ENCODE measurements at regions not wholly inside any gene's neighbourhood (a gene's known extent, or its start where the extent isn't known, plus 50 kb on each side); places are given as distances from the start of the nearest gene placed in this dataset.

GRCh38 chr10:83824099-83824498 is 315.2 kb upstream of the GHITM start:
- Histone ChIP-seq H3K27ac (ENCODE audit: low read depth, low read length) (no peak overlapping the region), H3K79me2 (ENCODE audit: insufficient read depth, low read length) (no peaks in the 10 kb centered on the region), H2AFZ (ENCODE audit: low read depth, low read length) (no peak overlapping the region), H3K4me2 (ENCODE audit: low read length) (no peak overlapping the region), H3K36me3 (ENCODE audit: insufficient read depth, low read length) (no peaks in the 10 kb centered on the region), H3K4me1 (ENCODE audit: insufficient read depth, low read length) (no peaks in the 10 kb centered on the region), H3K4me3 (ENCODE audit: insufficient read depth, low read depth, low read length) (no peak overlapping the region), H3K9me3 (ENCODE audit: insufficient read depth, low read depth, low read length) (no peaks in the 10 kb centered on the region), H3K27me3 (ENCODE audit: insufficient read depth, low read length) (no peaks in the 10 kb centered on the region), H4K20me1 (ENCODE audit: insufficient read depth, low read length) (no peaks in the 10 kb centered on the region), H3K9ac (ENCODE audit: low read length) (no peak overlapping the region)
- Mint-ChIP-seq H3K36me3 (ENCODE audit: low read depth, unreplicated experiment) (no peaks in the 10 kb centered on the region), H3K27me3 (ENCODE audit: low read depth, unreplicated experiment) (peaks cover 16% of the 10 kb centered on the region), H3K27ac (ENCODE audit: unreplicated experiment) (no peak overlapping the region), H3K4me3 (ENCODE audit: unreplicated experiment) (no peak overlapping the region), H3K4me1 (ENCODE audit: low read depth, unreplicated experiment) (peaks cover 2% of the 10 kb centered on the region), H3K9me3 (ENCODE audit: unreplicated experiment) (peaks cover 12% of the 10 kb centered on the region)
- no peak for TF ChIP-seq EZH2 (IDR thresholded peaks at IDR 0.05; ENCODE audit: insufficient read depth, low read length)
- TF ChIP-seq CTCF (IDR thresholded peaks at IDR 0.05; ENCODE audit: insufficient read depth, low read depth, low read length) = no peak
- DNase-seq (ENCODE audit: low read depth) = no peak
- no peak for FAIRE-seq

GRCh38 chr10:83834096-83834495 is 305.2 kb upstream of the GHITM start:
- Mint-ChIP-seq H3K4me1 (ENCODE audit: low read depth, unreplicated experiment) (no peaks in the 10 kb centered on the region), H3K9me3 (ENCODE audit: unreplicated experiment) (no peaks in the 10 kb centered on the region), H3K4me3 (ENCODE audit: unreplicated experiment) (no peak overlapping the region), H3K27ac (ENCODE audit: unreplicated experiment) (no peak overlapping the region), H3K27me3 (ENCODE audit: low read depth, unreplicated experiment) (no peaks in the 10 kb centered on the region), H3K36me3 (ENCODE audit: low read depth, unreplicated experiment) (no peaks in the 10 kb centered on the region)
- Histone ChIP-seq H3K4me2 (ENCODE audit: low read length) (no peak overlapping the region), H4K20me1 (ENCODE audit: insufficient read depth, low read length) (no peaks in the 10 kb centered on the region), H3K27ac (ENCODE audit: low read depth, low read length) (no peak overlapping the region), H3K4me1 (ENCODE audit: insufficient read depth, low read length) (no peaks in the 10 kb centered on the region), H2AFZ (ENCODE audit: low read depth, low read length) (no peak overlapping the region), H3K9me3 (ENCODE audit: insufficient read depth, low read depth, low read length) (no peaks in the 10 kb centered on the region), H3K36me3 (ENCODE audit: insufficient read depth, low read length) (no peaks in the 10 kb centered on the region), H3K27me3 (ENCODE audit: insufficient read depth, low read length) (no peaks in the 10 kb centered on the region), H3K4me3 (ENCODE audit: insufficient read depth, low read depth, low read length) (no peak overlapping the region), H3K9ac (ENCODE audit: low read length) (no peak overlapping the region), H3K79me2 (ENCODE audit: insufficient read depth, low read length) (no peaks in the 10 kb centered on the region)
- DNase-seq (ENCODE audit: low read depth) (no peak), FAIRE-seq (no peak)
- no peak for TF ChIP-seq EZH2 (IDR thresholded peaks at IDR 0.05; ENCODE audit: insufficient read depth, low read length)
- no peak for TF ChIP-seq CTCF (IDR thresholded peaks at IDR 0.05; ENCODE audit: insufficient read depth, low read depth, low read length)

GRCh38 chr10:83835945-83836745 is 303.2 kb upstream of the GHITM start:
- no peak overlapping the region for H3K4me3 Mint-ChIP-seq (ENCODE audit: unreplicated experiment)
- FAIRE-seq (no peak), DNase-seq (ENCODE audit: low read depth) (no peak)
- H3K27ac Mint-ChIP-seq (ENCODE audit: unreplicated experiment) = no peak overlapping the region
- Histone ChIP-seq H3K36me3 (ENCODE audit: insufficient read depth, low read length) (no peaks in the 10 kb centered on the region), H3K4me3 (ENCODE audit: insufficient read depth, low read depth, low read length) (no peak overlapping the region), H3K4me1 (ENCODE audit: insufficient read depth, low read length) (no peaks in the 10 kb centered on the region), H3K4me2 (ENCODE audit: low read length) (no peak overlapping the region), H3K27me3 (ENCODE audit: insufficient read depth, low read length) (no peaks in the 10 kb centered on the region), H3K79me2 (ENCODE audit: insufficient read depth, low read length) (no peaks in the 10 kb centered on the region), H3K9me3 (ENCODE audit: insufficient read depth, low read depth, low read length) (no peaks in the 10 kb centered on the region), H3K27ac (ENCODE audit: low read depth, low read length) (no peak overlapping the region), H2AFZ (ENCODE audit: low read depth, low read length) (no peak overlapping the region), H4K20me1 (ENCODE audit: insufficient read depth, low read length) (no peaks in the 10 kb centered on the region), H3K9ac (ENCODE audit: low read length) (no peak overlapping the region)
- H3K36me3 Mint-ChIP-seq (ENCODE audit: low read depth, unreplicated experiment) = no peaks in the 10 kb centered on the region
- no peaks in the 10 kb centered on the region for H3K9me3 Mint-ChIP-seq (ENCODE audit: unreplicated experiment)
- H3K4me1 Mint-ChIP-seq (ENCODE audit: low read depth, unreplicated experiment) = peaks cover 2% of the 10 kb centered on the region
- TF ChIP-seq CTCF (IDR thresholded peaks at IDR 0.05; ENCODE audit: insufficient read depth, low read depth, low read length) (no peak), EZH2 (IDR thresholded peaks at IDR 0.05; ENCODE audit: insufficient read depth, low read length) (no peak)
- H3K27me3 Mint-ChIP-seq (ENCODE audit: low read depth, unreplicated experiment) = no peaks in the 10 kb centered on the region
